NCI-H1930 (cell line): ENCODE measurements at regions not wholly inside any gene's neighbourhood (a gene's known extent, or its start where the extent isn't known, plus 50 kb on each side); places are given as distances from the start of the nearest gene placed in this dataset.
A peak's percentile ranks its signal among the peaks of the same experiment; 100 is the strongest.
"Not testable (repeated sequence)": the region's sequence is repeated elsewhere in the genome, so short reads cannot be mapped to it uniquely, and the experiment has no call there.

Experiments used
- DNase-seq, 2 experiments: peaks; one replicate each; lab custom pipeline; 2025; lab: John Stamatoyannopoulos, UW

DNA sequence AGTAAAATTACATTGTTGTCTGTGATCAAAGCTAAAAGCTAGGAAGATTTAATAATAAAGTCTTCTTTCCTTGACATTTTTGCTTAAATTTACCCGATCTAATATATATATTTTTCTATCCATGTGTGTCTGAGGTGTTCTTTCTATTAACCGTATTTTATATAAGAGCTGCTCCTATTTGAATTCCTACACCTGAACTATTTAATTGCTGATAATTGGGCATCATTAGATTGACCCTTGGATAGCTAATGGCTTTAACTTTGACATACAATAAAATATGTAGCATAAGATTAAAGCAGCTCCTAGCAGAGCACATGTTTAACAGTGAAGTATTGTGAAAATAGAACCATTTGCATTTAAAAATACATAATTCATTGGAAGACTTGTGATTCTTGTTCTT, 792.7 kb downstream of the MAT2B start:
- DNase-seq = no peak

- DNase-seq = no peak
These were observed 794.9 kb downstream of the MAT2B start for GRCh38 chr5:164300295-164300694.

DNA sequence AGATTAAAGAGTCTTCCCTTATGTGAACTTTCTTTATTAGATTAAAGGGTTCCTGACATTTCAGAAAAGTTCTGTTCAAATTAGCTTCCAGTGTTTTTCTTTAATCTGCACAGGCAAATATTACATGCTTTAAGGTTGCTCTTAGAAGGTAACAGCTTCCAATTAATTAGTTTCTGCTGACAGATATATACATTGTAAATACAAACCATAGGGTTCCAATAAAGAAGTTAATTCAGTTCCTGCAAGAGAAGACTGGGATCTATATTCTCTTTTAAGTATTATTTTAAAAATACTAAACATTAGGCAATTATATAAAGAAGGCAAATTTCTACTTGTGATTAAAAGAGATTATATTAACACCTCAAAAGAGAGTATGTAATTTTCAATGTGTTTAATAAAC, 795.7 kb downstream of the MAT2B start:
- DNase-seq = no peak

DNA sequence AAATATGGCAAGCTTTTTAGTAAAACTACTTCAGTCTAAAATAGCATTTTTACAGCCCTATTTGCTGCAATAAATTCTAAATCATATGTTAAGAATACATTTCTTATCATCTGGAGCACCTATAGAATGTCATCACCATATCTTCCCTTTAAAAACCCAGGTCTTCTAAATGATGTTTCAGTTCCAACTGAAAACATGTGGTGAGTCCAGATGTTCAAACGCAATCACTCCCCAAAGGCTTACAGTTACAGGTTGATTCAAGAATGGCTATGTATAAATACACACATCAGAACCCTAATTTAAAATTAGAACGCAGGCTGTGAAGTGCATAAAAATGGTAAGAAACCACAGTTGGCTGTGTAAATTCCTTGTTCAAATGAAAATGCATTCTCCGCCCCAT, 796.3 kb downstream of the MAT2B start:
- DNase-seq = no peak

- DNase-seq = no peak
These were observed 797.3 kb downstream of the MAT2B start for GRCh38 chr5:164302533-164303235.

DNA sequence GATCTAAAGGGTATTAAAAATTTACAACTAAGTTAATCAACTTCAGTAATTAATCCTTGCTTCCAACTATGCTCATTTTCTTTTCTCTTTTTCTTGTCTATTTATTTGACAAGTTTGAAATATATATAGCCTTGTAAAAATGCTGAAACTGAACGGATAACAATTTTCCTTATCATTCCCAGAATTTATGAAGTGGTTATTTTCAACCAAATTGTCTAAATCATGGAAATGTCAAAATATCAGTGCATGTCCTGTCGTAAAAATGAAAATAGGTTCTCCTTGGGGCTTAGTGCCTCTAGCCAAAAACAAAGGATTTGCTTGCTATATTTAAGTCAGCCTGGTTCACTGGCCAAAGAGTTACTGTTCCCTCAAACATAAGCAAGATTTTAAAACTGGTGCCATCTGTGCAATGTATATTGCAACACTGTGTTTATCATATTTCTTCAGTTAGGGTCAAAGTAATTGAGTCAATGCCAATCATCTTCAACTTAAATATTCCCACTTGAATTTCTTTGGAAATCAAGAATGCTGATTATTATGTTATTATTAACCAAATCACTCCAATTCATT, 798.3 kb downstream of the MAT2B start:
- DNase-seq = no peak

- DNase-seq = no peak
These were observed 801.2 kb downstream of the MAT2B start for GRCh38 chr5:164306662-164307061.

GRCh38 chr5:164312801-164313200, 807.4 kb downstream of the MAT2B start:
- DNase-seq = no peak

- no peak for DNase-seq
These were observed 812.3 kb downstream of the MAT2B start for GRCh38 chr5:164317676-164318075.

- DNase-seq = no peak
These were observed 813.7 kb downstream of the MAT2B start for GRCh38 chr5:164319161-164319560.

DNA sequence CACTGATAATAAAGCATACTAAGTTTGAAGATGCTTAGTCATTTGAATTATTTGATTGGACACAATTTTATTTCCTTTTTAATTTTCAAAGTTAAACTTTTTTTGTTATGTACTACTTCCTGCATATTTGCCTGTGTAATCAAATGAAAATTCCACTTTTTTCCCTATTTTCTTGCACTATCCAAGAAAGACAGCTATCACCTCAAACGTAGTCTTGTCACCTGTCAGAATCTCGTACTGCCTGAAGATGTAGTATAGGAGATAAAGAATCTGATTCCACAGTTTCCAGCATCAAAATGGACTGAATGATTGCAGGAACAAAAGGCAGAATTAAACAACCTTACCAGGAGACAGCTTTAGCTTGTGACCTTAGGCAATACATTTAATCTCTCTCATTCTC, 818.8 kb downstream of the MAT2B start:
- DNase-seq = no peak

GRCh38 chr5:164326219-164326618, 820.8 kb downstream of the MAT2B start:
- DNase-seq = no peak

DNA sequence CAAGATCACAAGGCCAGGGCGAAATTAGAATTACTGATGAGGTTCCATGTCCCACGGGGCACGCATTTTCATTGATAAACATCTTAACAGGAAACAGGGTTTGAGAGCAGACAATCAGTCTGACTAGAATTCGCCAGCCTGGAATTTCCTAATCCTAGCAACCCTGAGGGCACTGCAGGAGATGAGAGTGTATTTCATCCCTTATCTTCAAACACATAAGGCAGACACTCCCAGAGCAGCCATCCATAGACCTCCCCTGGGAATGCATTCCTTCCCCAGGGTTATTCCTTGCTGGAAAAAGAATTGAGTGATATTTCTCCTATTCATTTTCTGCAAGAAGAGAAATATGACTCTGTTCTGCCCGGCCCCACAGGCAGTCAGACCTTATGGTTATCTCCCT, 821.7 kb downstream of the MAT2B start:
- DNase-seq = not testable (repeated sequence)

- no peak for DNase-seq
These were observed 827.2 kb downstream of the MAT2B start for GRCh38 chr5:164332349-164333196.

DNA sequence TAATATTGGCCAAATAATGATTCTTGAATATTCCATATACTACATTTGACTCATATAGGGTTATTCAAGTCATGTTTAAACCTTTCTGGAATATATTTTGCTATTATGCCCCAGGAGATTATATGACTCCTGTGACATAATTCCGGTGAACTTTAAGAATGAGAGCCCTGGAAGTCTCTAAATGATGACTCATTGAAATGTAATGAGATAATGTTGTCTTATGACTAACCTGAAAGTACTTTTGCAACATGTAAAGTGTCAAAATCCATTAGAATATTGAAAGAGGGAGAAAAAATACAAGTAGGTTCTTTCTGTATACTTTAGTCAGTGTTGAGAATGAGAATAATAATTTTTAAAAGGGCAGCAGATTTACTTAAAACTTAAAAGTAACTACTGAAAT, 830.4 kb downstream of the MAT2B start:
- no peak for DNase-seq

- no peak for DNase-seq
These were observed 830.9 kb downstream of the MAT2B start for GRCh38 chr5:164336276-164336675.

- DNase-seq = no peak
These were observed 831.5 kb downstream of the MAT2B start for GRCh38 chr5:164336906-164337305.

GRCh38 chr5:164341056-164341619, 835.7 kb downstream of the MAT2B start:
- no peak for DNase-seq

DNA sequence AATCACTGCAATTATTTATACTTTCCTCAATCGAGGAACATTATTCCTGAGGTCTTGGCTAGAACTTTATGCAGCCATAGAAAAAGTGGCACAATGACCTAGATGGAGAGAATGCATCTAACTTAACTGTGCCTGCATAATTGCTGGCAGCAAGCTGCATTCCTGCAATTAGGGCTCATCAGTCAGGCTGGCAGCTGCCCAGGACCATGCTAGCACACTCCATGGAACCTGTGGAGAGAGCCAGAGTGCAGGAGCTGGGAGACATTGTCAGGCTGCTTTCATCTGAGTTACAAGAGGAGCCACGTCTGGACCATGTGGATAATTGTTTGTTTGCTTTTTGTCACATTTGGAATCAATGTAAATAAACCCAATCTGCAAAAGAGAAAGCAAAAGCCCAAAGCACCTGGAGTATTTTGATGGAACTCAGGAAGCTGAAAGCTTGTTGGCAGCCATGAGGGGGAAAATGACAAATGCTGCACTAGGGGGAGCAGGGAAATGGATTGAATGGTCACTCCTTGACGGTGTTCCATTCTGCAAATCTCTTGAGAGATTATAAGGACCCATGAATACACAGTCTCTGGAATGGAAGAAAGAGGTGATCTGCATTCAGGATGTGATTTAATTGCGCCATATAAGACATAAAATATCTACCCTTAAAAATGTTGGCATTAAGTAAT, 839.9 kb downstream of the MAT2B start:
- DNase-seq = peak; percentile 29 to 31

DNA sequence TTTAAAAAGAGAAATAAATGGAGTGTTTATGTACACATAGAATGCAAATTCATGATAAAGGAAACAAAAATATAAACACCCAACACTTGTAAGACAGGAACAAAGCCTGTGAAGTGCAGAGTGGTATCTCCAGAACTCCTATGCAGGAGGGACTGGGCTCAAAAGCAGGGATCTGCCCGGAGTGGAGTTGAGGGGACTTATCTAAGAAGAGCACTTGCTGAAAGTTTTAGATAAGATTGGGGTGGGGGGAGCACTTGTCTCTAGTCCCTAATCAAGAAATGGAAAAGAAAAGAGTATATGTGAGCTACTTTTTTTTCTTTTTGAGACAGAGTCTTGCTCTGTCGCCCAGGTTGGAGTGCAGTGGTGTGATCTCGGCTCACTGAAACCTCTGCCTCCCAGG, 840.4 kb downstream of the MAT2B start:
- DNase-seq = no peak

GRCh38 chr5:164346785-164347630, 841.6 kb downstream of the MAT2B start:
- no peak for DNase-seq
